Smooth muscle cell (in vitro differentiated cells): ENCODE measurements at regions not wholly inside any gene's neighbourhood (a gene's known extent, or its start where the extent isn't known, plus 50 kb on each side); places are given as distances from the start of the nearest gene placed in this dataset.

ENCODE experiments used
- DNase-seq: peaks from one replicate; lab custom pipeline; 2025; ENCODE audit not compliant: unreplicated experiment; lab: John Stamatoyannopoulos, UW
- H2AFZ ChIP-seq: fragments of 200-600 bp; sonication (generic); 2 replicates; pipeline ENCODE4 v1.6.0; 2016; ENCODE audit warnings: antibody characterized with exemption, low read depth, mild to moderate bottlenecking
- H3F3A ChIP-seq: fragments of 200-600 bp; sonication (generic); 2 replicates; pipeline ENCODE4 v1.6.0; 2017; ENCODE audit warnings: antibody characterized with exemption, low read depth
- H3K27ac ChIP-seq: fragments of 200-600 bp; sonication (generic); 2 replicates; pipeline ENCODE4 v1.5.1; 2016; ENCODE audit warnings: low read depth, mild to moderate bottlenecking
- H3K27me3 ChIP-seq: fragments of 200-600 bp; sonication (generic); 2 replicates; pipeline ENCODE4 v1.6.1; 2016; ENCODE audit warnings: low read depth, mild to moderate bottlenecking
- H3K36me3 ChIP-seq: fragments of 200-600 bp; sonication (generic); 2 replicates; pipeline ENCODE4 v1.5.1; 2016; ENCODE audit warnings: low read depth
- H3K4me1 ChIP-seq: fragments of 200-600 bp; sonication (generic); 2 replicates; pipeline ENCODE4 v1.5.1; 2016; ENCODE audit warnings: low read depth
- H3K4me2 ChIP-seq: fragments of 200-600 bp; sonication (generic); 2 replicates; pipeline ENCODE4 v1.6.0; 2016; ENCODE audit warnings: mild to moderate bottlenecking
- H3K4me3 ChIP-seq: fragments of 200-600 bp; sonication (generic); 2 replicates; pipeline ENCODE4 v1.5.1; 2016; ENCODE audit warnings: mild to moderate bottlenecking
- H3K79me2 ChIP-seq: fragments of 200-600 bp; sonication (generic); 2 replicates; pipeline ENCODE4 v1.6.0; 2016; ENCODE audit warnings: low read depth, mild to moderate bottlenecking
- H3K9ac ChIP-seq: fragments of 200-600 bp; sonication (generic); 2 replicates; pipeline ENCODE4 v1.6.0; 2016; ENCODE audit warnings: low read depth
- H3K9me3 ChIP-seq: fragments of 200-600 bp; sonication (generic); replicated peaks from 2 replicates; pipeline ENCODE4 v1.5.1; 2016; ENCODE audit warnings: low read depth
- H4K20me1 ChIP-seq: fragments of 200-600 bp; sonication (generic); 2 replicates; pipeline ENCODE4 v1.6.0; 2016; ENCODE audit warnings: low read depth
- CTCF ChIP-seq: fragments of 200-600 bp; sonication (generic); IDR thresholded peaks from 2 replicates; pipeline ENCODE4 v1.5.1; 2017; ENCODE audit warnings: borderline replicate concordance, mild to moderate bottlenecking, antibody characterized with exemption; ENCODE audit not compliant: insufficient read depth, poor library complexity, severe bottlenecking
- WGBS: methylation state at CpG from one replicate; pipeline ENCODE4 v1.1.7; 2016; ENCODE audit warnings: low lambda C conversion rate; 5-methylcytosine and 5-hydroxymethylcytosine counted together

- 93% methylated on average over 3 of the region's 3 CpGs for WGBS
- Histone ChIP-seq H3K9me3 (no peaks in the 10 kb centered on the region), H3K79me2 (no peaks in the 10 kb centered on the region), H3K4me3 (no peak overlapping the region), H3K36me3 (no peaks in the 10 kb centered on the region), H3F3A (no peaks in the 10 kb centered on the region), H2AFZ (no peak overlapping the region), H3K27me3 (no peaks in the 10 kb centered on the region), H3K27ac (no peak overlapping the region), H4K20me1 (no peaks in the 10 kb centered on the region), H3K9ac (no peak overlapping the region), H3K4me1 (peaks cover 11% of the 10 kb centered on the region), H3K4me2 (no peak overlapping the region)
- TF ChIP-seq CTCF, result no peak
- DNase-seq, result no peak
Observed at GRCh38 chr1:218513328-218513727, 168.2 kb downstream of the TGFB2 start.

GRCh38 chr1:218514689-218515088 lies 169.6 kb downstream of the TGFB2 start:
- no peak overlapping the region for H2AFZ ChIP-seq
- H3K4me3 ChIP-seq, result no peak overlapping the region
- H3K27me3 ChIP-seq, result no peaks in the 10 kb centered on the region
- H3K27ac ChIP-seq, result no peak overlapping the region
- no peak for DNase-seq
- no peaks in the 10 kb centered on the region for H3K9me3 ChIP-seq
- TF ChIP-seq CTCF, result no peak
- no peak overlapping the region for H3K4me2 ChIP-seq
- no peaks in the 10 kb centered on the region for H3F3A ChIP-seq
- 42% methylated on average over 2 of the region's 2 CpGs for WGBS
- H4K20me1 ChIP-seq, result no peaks in the 10 kb centered on the region
- H3K36me3 ChIP-seq, result no peaks in the 10 kb centered on the region
- no peak overlapping the region for H3K9ac ChIP-seq
- peaks cover 11% of the 10 kb centered on the region for H3K4me1 ChIP-seq
- H3K79me2 ChIP-seq, result no peaks in the 10 kb centered on the region

GRCh38 chr1:218516526-218516925 lies 171.4 kb downstream of the TGFB2 start:
- Histone ChIP-seq H3K79me2 (no peaks in the 10 kb centered on the region), H3K4me3 (no peak overlapping the region), H3K4me2 (peak overlapping the region; percentile 33), H3K27me3 (no peaks in the 10 kb centered on the region), H3K27ac (no peak overlapping the region), H3K9me3 (no peaks in the 10 kb centered on the region), H3K36me3 (no peaks in the 10 kb centered on the region), H3F3A (no peaks in the 10 kb centered on the region), H3K9ac (no peak overlapping the region), H2AFZ (no peak overlapping the region), H4K20me1 (no peaks in the 10 kb centered on the region), H3K4me1 (peaks cover 11% of the 10 kb centered on the region)
- DNase-seq, result no peak
- WGBS, result 70% methylated on average over 3 of the region's 3 CpGs
- TF ChIP-seq CTCF, result no peak

GRCh38 chr1:218517459-218517858 lies 172.3 kb downstream of the TGFB2 start:
- WGBS, result 56% methylated on average over 5 of the region's 5 CpGs
- no peaks in the 10 kb centered on the region for H3F3A ChIP-seq
- TF ChIP-seq CTCF, result no peak
- H4K20me1 ChIP-seq, result no peaks in the 10 kb centered on the region
- no peaks in the 10 kb centered on the region for H3K79me2 ChIP-seq
- no peak overlapping the region for H3K9ac ChIP-seq
- no peaks in the 10 kb centered on the region for H3K36me3 ChIP-seq
- no peak for DNase-seq
- H3K27ac ChIP-seq, result no peak overlapping the region
- H3K9me3 ChIP-seq, result no peaks in the 10 kb centered on the region
- H3K4me2 ChIP-seq, result peak overlapping the region; percentile 33
- no peak overlapping the region for H3K4me3 ChIP-seq
- no peaks in the 10 kb centered on the region for H3K27me3 ChIP-seq
- H3K4me1 ChIP-seq, result peaks cover 11% of the 10 kb centered on the region
- peak overlapping the region; percentile 7 for H2AFZ ChIP-seq
